ENCODE measurements at regions not wholly inside any gene's neighbourhood (a gene's known extent, or its start where the extent isn't known, plus 50 kb on each side); places are given as distances from the start of the nearest gene placed in this dataset.

DNA sequence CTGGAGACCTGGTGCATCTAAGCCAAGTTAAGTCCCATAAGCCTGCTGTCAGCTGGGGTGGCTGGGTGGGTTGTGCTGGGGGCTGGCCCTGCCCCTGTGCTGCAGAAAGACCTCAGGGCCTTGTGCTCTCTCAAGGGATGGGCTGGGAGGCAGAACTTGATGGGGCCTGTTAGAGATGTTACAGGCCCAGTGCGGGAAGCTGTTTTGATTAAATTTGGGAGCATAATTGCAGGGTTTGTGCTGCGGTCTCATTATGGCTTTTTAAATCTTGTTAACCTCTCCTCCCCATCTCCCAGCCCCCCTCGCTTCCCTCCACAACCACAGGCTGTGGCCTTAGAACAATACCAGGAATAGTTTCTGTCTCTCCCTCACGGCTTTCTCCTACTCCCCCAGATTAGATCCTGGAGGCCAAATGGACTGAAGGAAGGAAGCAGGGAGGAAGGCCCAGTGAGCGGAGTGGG is 87.6 kb upstream of the TLE3 start:
- no peak for DNase-seq (ENCODE audit: low read depth)

DNA sequence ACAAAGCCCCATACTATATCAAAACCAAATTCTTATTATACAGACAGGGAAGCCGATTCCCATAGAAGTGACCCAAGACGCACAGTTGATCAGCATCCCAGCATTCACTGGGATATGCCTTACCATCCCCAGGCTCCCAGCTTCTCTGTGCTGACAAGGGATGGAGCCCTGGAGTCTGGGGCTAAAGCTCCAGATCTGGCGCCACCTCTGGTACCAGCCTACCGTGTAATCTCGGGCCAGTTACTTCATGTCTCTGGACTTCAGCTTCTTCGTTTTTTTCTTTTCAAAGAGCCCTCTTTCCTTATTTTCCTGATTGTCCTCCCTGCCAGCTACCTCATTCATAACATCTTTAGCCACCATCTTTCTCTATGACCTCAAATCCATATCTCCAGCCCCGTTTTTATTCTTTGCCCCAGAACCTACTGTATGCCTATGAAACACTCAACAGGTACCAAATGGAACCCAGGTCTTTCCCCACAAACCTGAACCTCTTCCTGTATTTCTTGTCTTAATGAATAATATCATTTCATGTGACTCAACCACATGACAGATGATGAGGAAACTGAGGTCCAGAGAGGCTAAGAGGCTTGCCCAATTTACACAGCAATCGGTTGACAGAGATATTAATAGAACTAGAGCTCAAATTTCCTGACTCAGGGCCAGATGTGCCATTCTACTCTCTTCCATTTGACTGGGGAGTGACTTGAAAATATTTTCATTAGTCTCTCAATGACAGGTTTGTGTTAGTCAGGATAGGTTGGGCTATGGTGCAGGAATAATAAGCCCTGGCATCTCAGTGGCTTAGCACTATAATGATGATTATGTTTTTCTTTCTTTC is 85.4 kb upstream of the TLE3 start:
- no peak for DNase-seq (ENCODE audit: low read depth)

DNA sequence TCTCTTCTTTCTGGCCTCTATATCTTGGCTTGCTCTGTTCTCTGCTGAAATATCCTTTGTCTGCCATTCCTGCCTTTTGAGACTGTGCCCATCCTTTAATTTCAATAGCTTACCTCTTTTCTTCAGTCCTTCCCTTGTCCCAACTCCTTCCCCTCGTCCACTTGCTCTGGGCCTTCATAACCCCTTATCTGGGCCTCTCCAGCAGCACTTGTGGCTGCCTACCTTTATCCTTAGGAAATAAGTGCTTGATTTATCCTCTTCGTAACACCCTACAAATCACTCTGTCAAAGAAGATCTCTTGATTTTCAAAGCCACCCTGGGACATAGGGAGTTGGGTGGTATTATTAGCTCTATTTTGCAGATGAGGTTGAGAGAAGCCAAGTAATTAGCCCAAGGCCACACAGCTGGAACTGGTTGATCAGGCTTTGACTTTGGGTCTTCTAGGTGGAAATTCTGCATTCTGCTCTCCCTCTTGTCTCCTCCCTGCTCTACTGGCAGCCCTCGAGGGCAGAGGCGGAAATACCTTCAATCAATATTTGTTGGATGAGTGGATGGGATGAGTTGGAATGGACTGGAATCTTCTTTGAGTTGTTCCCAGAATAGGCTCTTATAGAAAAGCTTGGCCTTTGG is 84.0 kb upstream of the TLE3 start:
- no peak for DNase-seq (ENCODE audit: low read depth)

- DNase-seq (ENCODE audit: low read depth) = no peak
Observed at GRCh38 chr15:70180186-70180875, 82.6 kb upstream of the TLE3 start.

DNA sequence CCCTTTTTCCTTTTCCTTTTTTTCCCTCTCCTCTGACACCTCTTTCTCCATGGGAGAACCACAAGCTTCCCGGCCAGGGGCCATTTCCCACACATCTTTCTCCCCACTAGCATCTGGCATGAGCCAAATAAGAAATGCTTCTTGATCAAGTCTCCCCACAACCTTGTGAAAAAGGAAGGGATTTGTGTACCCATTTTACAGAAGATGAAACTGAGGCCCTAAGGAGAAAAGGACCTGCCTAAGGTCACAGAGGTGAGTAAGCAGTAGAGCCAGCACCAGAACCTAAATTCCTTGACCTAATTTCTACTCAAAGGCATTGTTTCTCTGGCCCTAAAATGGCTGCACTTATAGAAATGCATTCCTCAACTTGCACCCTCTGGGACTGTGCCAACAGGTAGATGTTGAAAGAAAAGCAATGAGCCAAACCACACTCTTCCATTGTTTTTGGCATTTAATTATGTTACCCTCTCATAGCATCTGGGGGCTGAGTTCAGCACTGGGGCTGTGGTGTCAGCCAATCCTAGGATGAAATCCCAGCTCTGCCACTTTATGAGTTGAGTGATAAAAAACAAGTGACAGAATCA is 81.7 kb upstream of the TLE3 start:
- no peak for DNase-seq (ENCODE audit: low read depth)

- no peak for DNase-seq (ENCODE audit: low read depth)
Observed at GRCh38 chr15:70178335-70179084, 80.8 kb upstream of the TLE3 start.

- no peak for DNase-seq (ENCODE audit: low read depth)
Observed at GRCh38 chr15:70172566-70173225, 75.0 kb upstream of the TLE3 start.

DNA sequence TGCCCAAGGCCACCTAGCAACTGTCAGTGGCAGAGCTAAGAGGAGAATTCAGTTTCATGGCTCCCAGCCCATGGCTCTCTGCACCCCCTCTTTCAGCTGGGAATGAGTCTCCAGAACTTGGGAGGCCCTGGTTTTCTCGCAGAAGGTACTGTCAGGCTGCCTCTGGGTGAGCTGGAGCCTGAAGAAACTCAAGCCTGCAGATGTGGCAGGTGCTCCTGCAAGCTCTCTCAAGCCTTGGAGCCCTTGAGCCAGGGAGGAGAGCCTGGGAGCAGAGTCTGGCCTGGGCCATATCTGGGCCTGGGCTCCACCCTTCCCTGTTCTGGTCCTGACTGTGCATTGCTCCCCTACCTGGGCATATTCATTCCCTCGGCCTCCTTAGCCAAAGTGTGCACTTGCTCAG is 74.4 kb upstream of the TLE3 start:
- DNase-seq (ENCODE audit: low read depth) = no peak

DNA sequence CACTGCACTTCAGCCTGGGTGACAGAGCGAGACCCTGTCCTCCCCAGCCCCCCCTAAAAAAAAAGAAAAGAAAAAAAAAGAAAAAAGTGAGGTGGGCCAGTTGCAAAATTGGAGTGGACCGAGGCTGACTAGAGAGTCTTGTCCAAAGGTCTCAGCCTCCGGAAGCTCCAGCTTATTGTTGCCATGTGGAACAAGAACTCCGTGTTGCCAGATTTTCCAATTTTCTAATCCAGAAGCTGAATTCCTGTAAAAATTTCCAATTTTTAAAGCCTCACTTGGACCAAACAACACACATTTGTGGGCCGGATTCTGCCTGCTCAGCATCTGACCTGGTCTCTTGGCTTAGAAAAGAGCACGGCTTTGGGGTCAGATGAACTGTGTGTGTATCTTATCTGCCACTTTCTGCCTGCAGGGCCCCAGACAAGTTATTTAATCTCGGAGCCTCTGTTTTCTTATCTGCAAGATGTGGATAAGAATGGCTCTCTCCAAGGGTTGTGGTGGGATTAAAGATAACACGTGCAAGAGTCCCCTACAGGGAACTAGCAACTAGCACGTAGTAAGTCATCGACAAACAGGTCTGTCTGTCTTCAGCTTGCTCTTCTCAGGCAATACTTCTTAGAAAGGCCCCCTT is 73.7 kb upstream of the TLE3 start:
- no peak for DNase-seq (ENCODE audit: low read depth)

DNA sequence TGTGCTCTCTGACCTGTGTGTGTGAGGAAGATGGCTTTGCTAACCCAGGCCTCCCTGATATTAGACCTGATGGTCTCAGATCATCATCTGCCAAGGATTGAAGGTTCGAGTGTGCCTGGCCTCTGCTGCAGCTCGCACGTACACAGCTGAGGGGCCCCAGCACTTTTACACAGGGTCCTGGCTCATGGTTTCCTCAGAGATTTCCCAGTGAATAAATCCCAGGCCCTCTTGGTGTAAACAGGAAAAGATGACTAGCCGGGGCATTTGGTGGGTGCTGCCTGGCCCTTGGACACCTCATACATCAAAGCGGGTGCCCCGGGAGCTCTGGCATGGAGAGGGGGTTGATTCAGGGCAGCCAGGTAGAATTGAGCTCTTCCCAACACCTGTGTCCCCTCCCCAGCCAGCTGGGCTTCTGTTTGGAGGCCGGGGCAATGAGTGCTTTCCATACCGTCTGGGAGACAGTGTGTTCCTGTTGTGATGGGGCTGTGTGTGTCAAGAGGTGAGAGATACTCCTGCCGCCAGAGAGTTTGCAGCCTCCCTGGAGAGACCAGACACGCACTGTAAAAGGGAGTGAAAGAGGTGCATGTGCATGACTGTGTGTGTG is 72.5 kb upstream of the TLE3 start:
- no peak for DNase-seq (ENCODE audit: low read depth)

- no peak for DNase-seq (ENCODE audit: low read depth)
Observed at GRCh38 chr15:70169147-70169546, 71.4 kb upstream of the TLE3 start.

GRCh38 chr15:70167155-70167554 is 69.4 kb upstream of the TLE3 start:
- DNase-seq (ENCODE audit: low read depth) = no peak

- DNase-seq (ENCODE audit: low read depth) = no peak
Observed at GRCh38 chr15:70166506-70167087, 68.9 kb upstream of the TLE3 start.

DNA sequence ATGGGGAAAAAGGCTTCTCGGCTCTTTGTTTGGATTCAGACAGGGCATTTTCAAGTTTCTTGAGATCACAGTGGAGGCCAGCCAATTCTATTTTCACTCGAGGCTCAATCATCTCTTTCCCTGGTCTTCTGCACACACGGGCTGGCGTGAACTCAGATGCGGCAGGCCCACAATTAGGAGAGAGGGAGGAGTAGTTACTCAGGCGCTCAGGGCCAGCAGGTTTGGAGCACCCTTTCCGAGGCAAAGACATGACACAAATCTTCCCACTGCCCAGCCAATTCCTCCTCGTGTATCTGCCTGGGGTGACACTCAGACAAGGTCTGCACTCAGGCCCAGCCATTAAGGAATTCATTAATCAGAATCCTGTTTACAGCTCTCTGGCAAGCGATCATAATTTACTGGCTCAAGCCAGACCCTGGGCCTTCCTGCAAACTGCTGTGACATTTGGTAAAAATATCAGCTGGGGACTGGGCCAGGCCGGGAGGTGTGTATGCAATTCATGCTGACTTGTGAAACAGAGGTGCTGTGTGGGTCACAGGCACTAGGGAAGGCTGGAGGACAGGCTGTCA is 68.1 kb upstream of the TLE3 start:
- no peak for DNase-seq (ENCODE audit: low read depth)

GRCh38 chr15:70164910-70165715 is 67.4 kb upstream of the TLE3 start:
- DNase-seq (ENCODE audit: low read depth) = no peak

GRCh38 chr15:70164156-70164900 is 66.6 kb upstream of the TLE3 start:
- DNase-seq (ENCODE audit: low read depth) = no peak

DNA sequence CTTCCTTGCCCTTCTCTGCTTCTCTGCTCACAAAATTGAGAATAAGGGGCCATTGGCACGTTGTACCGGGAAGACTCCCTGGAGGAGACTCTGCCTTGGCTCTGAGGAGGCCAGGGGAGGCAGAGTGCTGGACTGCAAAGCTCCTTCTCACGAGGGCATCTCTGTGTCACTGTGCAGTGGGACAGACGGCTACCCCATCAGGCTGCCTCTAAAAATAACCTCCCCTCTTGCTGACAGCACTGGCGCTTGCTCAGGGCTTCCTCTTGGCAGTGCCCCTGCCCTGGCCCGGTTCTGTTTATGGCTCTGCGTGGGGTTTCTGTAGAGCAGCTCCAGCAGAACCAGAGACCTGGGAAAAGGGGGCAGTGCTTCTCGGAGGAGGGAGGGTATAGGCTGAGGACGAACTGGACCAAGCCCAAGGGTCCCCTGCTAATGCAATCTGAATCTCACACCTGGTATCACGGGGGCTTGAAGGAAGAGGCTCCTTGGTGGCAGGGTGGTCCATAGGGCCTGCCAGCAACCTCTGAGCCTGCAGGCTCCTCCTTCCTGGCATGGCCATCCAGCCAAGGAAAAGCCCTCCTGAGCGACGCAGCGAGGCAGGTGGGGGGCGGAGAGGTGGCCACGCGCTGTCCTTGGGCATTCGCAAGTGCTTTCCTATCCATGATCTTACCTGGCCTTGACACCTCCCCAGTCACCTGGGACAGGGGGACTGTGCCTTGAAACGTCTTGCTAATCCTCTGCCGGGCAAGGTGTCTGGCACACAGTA is 63.3 kb upstream of the TLE3 start:
- no peak for DNase-seq (ENCODE audit: low read depth)
